Astrocyte of the spinal cord (primary cell): ENCODE measurements at regions not wholly inside any gene's neighbourhood (a gene's known extent, or its start where the extent isn't known, plus 50 kb on each side); places are given as distances from the start of the nearest gene placed in this dataset.
"Not testable (repeated sequence)": the region's sequence is repeated elsewhere in the genome, so short reads cannot be mapped to it uniquely, and the experiment has no call there.

Experiments
- DNase-seq: peaks from one replicate; pipeline ENCODE4 v3.0.0; 2011; ENCODE audit warnings: low read depth, low spot score
- H3K4me3 ChIP-seq: 2 replicates; pipeline ENCODE4 v1.5.1; 2011; ENCODE audit warnings: low read depth, mild to moderate bottlenecking, low read length, moderate library complexity
- in situ Hi-C: cut with HindIII; loops from 2 replicates; pipeline ENCODE4 v1.10.0; 2017; ENCODE audit warnings: low sequenced_read_pairs
- TF ChIP-seq, protein P1 (sequence below): IDR thresholded peaks from 2 replicates; pipeline ENCODE4 v1.5.1; 2012; ENCODE audit warnings: low read depth, mild to moderate bottlenecking, low read length, inconsistent platforms

DNA sequence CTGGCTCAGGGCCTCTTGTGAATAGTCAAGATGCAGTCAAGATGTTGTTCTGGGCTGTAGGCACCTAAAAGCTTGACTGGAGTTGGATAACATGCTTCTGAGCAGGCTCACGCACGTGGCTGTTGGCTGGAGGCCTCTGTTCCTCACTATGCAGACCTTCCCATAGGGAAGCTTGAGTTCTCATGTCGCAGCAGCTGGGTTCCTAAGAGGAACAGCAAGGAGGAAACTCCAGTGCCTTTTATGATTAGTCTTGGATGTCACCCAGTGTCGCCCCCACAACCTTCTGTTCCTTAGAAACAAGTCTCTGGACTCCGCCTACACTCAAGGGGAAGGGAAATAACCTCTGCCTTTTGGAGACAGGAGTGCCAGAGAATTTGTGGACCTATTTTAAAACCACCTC, 210.7 kb downstream of the BCAS1 start:
- no peak overlapping the region for H3K4me3 ChIP-seq
- in situ Hi-C loops, result no loop called here

DNA sequence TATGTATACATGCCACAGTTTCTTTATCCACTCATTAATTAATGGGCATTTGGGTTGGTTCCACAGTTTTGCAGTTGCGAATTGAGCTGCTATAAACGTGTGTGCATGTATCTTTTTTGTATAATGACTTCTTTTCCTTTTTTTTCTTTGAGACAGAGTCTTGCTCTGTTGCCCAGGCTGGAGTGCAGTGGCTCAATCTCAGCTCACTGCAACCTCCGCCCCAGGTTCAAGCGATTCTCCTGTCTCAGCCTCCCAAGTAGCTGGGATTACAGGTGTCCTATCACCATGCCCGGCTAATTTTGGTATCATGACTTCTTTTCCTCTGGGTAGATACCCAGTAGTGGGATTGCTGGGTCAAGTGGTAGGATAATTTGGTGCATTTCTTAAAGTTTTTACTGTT, 211.4 kb downstream of the BCAS1 start:
- DNase-seq, H3K4me3 ChIP-seq, in situ Hi-C loops: not testable (repeated sequence)

More for the DNA sequence above, 210.7 kb downstream of the BCAS1 start:
- DNase-seq, result no peak
- TF ChIP-seq, protein P1, sequence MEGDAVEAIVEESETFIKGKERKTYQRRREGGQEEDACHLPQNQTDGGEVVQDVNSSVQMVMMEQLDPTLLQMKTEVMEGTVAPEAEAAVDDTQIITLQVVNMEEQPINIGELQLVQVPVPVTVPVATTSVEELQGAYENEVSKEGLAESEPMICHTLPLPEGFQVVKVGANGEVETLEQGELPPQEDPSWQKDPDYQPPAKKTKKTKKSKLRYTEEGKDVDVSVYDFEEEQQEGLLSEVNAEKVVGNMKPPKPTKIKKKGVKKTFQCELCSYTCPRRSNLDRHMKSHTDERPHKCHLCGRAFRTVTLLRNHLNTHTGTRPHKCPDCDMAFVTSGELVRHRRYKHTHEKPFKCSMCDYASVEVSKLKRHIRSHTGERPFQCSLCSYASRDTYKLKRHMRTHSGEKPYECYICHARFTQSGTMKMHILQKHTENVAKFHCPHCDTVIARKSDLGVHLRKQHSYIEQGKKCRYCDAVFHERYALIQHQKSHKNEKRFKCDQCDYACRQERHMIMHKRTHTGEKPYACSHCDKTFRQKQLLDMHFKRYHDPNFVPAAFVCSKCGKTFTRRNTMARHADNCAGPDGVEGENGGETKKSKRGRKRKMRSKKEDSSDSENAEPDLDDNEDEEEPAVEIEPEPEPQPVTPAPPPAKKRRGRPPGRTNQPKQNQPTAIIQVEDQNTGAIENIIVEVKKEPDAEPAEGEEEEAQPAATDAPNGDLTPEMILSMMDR, result no peak

DNA sequence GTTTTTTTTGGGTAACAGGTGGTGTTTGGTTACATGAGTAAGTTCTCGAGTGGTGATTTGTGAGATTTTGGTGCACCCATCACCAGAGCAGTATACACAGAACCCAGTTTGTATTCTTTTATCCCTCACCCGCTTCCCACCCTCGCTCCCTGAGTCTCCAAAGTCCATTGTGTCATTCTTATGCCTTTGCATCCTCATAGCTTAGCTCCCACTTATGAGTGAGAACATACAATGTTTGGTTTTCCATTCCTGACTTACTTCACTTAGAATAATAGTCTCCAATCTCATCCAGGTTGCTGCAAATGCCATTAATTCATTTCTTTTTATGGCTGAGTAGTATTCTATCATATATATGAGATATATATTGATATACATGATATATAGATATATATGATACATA, 211.9 kb downstream of the BCAS1 start:
- DNase-seq, in situ Hi-C loops, H3K4me3 ChIP-seq: not testable (repeated sequence)

DNA sequence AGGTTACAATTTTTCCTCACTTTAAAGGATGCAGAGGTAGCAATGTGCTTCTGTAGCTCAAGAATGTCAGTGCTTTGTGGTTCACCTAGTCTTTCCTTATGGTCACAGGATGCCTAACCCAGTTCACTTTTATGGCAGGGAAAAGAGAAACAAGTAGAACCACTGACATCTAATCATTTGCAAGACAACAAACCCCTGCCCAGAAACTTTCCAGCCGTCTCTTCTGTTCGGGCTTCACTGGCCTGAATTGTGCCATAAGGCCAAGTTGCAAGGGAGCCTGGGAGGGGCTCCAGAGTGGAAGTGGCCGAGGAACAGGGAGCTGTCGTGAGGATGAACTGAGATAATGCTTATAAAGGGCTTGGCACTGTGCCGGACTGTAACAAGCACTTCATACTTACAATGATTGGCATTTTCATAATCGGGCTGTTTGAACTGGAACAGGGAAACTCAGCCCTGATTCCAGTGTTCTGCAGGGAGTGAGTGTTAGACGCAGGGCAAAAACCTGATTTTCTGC, 212.6 kb downstream of the BCAS1 start:
- TF ChIP-seq, protein P1, result no peak
- in situ Hi-C loops, result no loop called here
- no peak overlapping the region for H3K4me3 ChIP-seq
- no peak for DNase-seq

DNA sequence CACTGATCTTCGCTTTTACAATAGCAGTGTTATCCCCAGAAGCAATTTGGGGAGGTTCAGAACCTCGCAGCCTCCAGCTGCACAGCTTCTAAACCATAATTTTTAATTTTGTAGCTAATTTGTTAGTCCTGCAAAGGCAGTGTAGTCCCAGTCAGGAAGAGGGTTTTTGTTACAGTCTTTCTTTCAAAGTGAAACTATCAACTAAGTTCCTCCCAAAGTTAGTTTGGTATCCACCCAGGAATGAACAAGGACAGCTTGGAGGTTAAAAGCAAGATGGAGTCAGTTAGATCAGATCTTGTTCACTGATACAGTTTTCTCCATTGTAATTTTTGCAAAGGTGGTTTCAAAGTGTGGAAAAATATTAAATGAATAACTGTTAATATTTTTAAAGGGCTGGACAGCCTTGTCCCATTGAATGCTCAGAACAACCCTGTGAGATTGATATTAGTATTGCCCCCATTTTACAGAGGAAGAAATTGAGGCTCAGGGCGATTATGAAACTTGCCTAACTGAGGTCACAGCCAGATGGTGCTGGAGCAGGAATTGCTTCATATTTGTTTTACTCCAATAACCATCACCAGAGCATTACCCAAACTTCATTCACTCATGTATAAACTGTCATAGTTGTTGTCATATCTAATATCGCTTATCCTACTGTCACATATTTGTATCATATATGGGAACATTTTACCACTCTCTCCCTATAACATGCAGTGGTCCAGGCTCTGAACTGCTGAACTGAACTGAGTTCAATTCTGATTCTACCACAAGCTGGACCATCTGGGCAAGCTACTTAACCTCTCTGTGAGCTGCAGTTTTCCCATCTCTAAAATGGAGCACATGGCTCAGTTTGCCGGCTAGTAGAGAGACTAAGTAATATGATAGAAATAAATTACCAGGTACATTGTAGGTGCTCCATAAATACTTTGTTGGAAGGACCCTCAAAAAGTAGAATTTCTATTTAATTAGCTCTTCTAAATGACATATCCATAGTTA, 213.8 kb downstream of the BCAS1 start:
- DNase-seq, result no peak
- TF ChIP-seq, protein P1, result no peak
- in situ Hi-C loops, result no loop called here
- no peak overlapping the region for H3K4me3 ChIP-seq

DNA sequence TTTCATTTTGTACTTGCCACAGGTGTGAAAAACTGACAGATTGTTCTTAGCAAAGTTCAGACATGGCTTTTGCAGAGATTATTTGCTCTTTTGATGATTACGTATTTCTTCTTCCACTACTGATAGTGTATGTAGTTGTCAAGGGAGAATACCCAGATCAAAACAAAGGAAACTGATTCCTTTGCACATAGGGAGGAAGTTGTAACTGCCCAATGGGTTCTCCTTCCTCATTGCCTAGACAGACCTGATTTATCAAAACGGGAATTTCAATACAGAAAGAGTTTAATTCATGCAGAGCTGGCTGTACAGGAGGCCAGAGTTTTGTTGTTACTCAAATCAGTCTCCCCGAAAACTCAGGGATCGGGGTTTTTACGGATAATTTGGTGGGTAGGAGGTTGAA, 214.7 kb downstream of the BCAS1 start:
- in situ Hi-C loops, result no loop called here
- TF ChIP-seq, protein P1, result no peak
- no peak overlapping the region for H3K4me3 ChIP-seq
- no peak for DNase-seq

DNA sequence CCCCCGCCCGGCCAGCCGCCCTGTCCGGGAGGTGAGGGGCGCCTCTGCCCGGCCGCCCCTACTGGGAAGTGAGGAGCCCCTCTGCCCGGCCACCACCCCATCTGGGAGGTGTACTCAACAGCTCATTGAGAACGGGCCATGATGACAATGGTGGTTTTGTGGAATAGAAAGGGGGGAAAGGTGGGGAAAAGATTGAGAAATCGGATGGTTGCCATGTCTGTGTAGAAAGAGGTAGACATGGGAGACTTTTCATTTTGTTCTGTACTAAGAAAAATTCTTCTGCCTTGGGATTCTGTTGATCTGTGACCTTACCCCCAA, 215.8 kb downstream of the BCAS1 start:
- in situ Hi-C loops, DNase-seq, H3K4me3 ChIP-seq: not testable (repeated sequence)

DNA sequence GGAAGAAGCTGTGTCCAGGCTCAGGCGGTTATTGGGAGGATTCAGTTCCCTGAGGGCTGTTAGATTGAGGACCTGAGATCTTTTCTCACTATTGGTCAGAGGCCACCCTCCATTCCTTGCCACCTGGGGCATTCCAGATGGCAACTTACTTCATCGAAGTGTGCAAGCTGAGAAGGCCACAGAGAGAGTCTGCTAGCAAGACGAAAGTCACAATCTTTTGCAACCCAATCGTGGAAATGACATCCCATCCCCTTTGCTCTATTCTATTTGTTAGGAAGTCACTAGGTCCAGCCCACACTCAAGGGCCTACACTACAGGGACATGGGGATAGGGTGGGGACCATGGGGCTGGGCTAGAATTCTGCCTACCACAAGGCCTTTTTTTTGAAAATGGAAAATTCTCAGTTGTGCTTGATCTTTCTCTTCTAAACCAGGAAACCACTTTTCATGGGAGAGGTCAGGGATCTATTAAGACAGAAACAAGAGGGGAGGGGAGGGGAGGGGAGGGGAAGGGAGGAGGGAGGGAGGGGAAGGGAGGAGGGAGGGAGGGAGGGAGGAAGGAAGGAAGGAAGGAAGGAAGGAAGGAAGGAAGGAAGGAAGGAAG, 217.2 kb downstream of the BCAS1 start:
- in situ Hi-C loops, result no loop called here
- TF ChIP-seq, protein P1, result no peak
- no peak for DNase-seq
- no peak overlapping the region for H3K4me3 ChIP-seq
